SK-N-SH (cell line): ENCODE measurements at regions not wholly inside any gene's neighbourhood (a gene's known extent, or its start where the extent isn't known, plus 50 kb on each side); places are given as distances from the start of the nearest gene placed in this dataset.
"Not testable (repeated sequence)": the region's sequence is repeated elsewhere in the genome, so short reads cannot be mapped to it uniquely, and the experiment has no call there.

Source experiments
- CTCF ChIA-PET: fragments of 300-600, 350-600 bp; formaldehyde crosslinking; extraction: SDS; loops from one replicate; lab custom pipeline; 2021; lab: Yijun Ruan, JAX
- POLR2A ChIA-PET: fragments of 350-600 bp; sonication (Branson Sonifier 250); formaldehyde crosslinking; extraction: SDS; loops from one replicate; lab custom pipeline; 2020; ENCODE audit warnings: antibody characterized with exemption, inconsistent platforms; lab: Yijun Ruan, JAX
- DNase-seq: peaks from one replicate; pipeline ENCODE4 v3.0.0; 2012
- H2AFZ ChIP-seq: fragments of 200-600 bp; sonication (generic); 2 replicates; pipeline ENCODE4 v1.8.1; 2016; ENCODE audit warnings: antibody characterized with exemption, mild to moderate bottlenecking, low read depth
- H3F3A ChIP-seq: fragments of 200-600 bp; sonication (generic); replicated peaks from 2 replicates; pipeline ENCODE3; 2016; ENCODE audit warnings: antibody characterized with exemption, mild to moderate bottlenecking; ENCODE audit not compliant: insufficient read depth
- H3K27ac ChIP-seq, 2 experiments: fragments of 200-500 bp in 1 of 2; fragments of 200-600 bp in 1 of 2; sonication (Bioruptor generic) in 1 of 2; sonication (generic), shearing (Covaris generic) in 1 of 2; 2 replicates each; pipeline versions ENCODE4 v1.5.1 to v1.6.1; 2014 to 2016; ENCODE audit warnings: low read depth in 2 of 2, inconsistent platforms in 1 of 2, low read length in 1 of 2, mild to moderate bottlenecking in 1 of 2, mixed read lengths in 1 of 2
- H3K27me3 ChIP-seq: fragments of 200-600 bp; sonication (generic), shearing (Covaris generic); 2 replicates; pipeline ENCODE4 v1.6.1; 2016; ENCODE audit warnings: mixed run types; ENCODE audit not compliant: insufficient read depth
- H3K36me3 ChIP-seq, 2 experiments: fragments of 200-500 bp in 1 of 2; fragments of 200-600 bp in 1 of 2; sonication (Bioruptor generic) in 1 of 2; sonication (generic) in 1 of 2; replicated peaks in 1 of 2; 2 replicates each; pipeline versions ENCODE3 to v1.5.1; 2014 to 2016; ENCODE audit warnings: low read length in 1 of 2, mild to moderate bottlenecking in 1 of 2; ENCODE audit not compliant: insufficient read depth in 2 of 2, control insufficient read depth in 1 of 2
- H3K4me1 ChIP-seq, 2 experiments: fragments of 200-500 bp in 1 of 2; fragments of 200-600 bp in 1 of 2; sonication (Bioruptor generic) in 1 of 2; sonication (generic), shearing (Covaris generic) in 1 of 2; 2 replicates each; pipeline versions ENCODE4 v1.5.1 to v1.6.1; 2014 to 2016; ENCODE audit warnings: low read depth in 1 of 2, low read length in 1 of 2, mixed run types in 1 of 2; ENCODE audit not compliant: insufficient read depth in 2 of 2, control insufficient read depth in 1 of 2
- H3K4me2 ChIP-seq: fragments of 200-600 bp; sonication (generic), shearing (Covaris generic); 2 replicates; pipeline ENCODE4 v1.6.1; 2017; ENCODE audit warnings: mixed run types
- H3K4me3 ChIP-seq, 2 experiments: fragments of 200-500 bp in 1 of 2; fragments of 200-600 bp in 1 of 2; sonication (Bioruptor generic) in 1 of 2; sonication (generic), shearing (Covaris generic) in 1 of 2; 2 replicates each; pipeline versions ENCODE4 v1.5.1 to v1.8.1; 2014 to 2016; ENCODE audit warnings: low read depth in 2 of 2, inconsistent platforms in 1 of 2, low read length in 1 of 2, mild to moderate bottlenecking in 1 of 2, mixed read lengths in 1 of 2, moderate library complexity in 1 of 2
- H3K79me2 ChIP-seq: fragments of 200-600 bp; sonication (generic); 2 replicates; pipeline ENCODE4 v1.8.1; 2017; ENCODE audit warnings: mild to moderate bottlenecking; ENCODE audit not compliant: insufficient read depth
- H3K9ac ChIP-seq: fragments of 200-600 bp; sonication (generic); 2 replicates; pipeline ENCODE4 v1.6.1; 2017; ENCODE audit warnings: mixed run types
- H3K9me2 ChIP-seq: fragments of 200-600 bp; sonication (generic); 2 replicates; pipeline ENCODE4 v1.6.1; 2017; ENCODE audit warnings: mixed run types
- H3K9me3 ChIP-seq: fragments of 200-600 bp; sonication (generic); 2 replicates; pipeline ENCODE4 v1.6.1; 2017; ENCODE audit warnings: mixed run types, mild to moderate bottlenecking, moderate library complexity
- H4K20me1 ChIP-seq: fragments of 200-600 bp; sonication (generic); 2 replicates; pipeline ENCODE4 v1.6.1; 2017; ENCODE audit warnings: mild to moderate bottlenecking, mixed run types; ENCODE audit not compliant: insufficient read depth
- CHD2 ChIP-seq: fragments of 150-350 bp; IDR thresholded peaks from 2 replicates; pipeline ENCODE4 v1.6.1; 2018; ENCODE audit warnings: low read length; ENCODE audit not compliant: partially characterized antibody
- CTCF ChIP-seq: fragments of 200-600 bp; sonication (generic); IDR thresholded peaks from 2 replicates; pipeline ENCODE4 v1.6.1; 2017; ENCODE audit warnings: antibody characterized with exemption, mild to moderate bottlenecking, moderate library complexity
- ELF1 ChIP-seq: IDR thresholded peaks from 2 replicates; pipeline ENCODE4 v1.4.0; 2012
- EP300 ChIP-seq, 2 experiments: IDR thresholded peaks; 2 replicates each; pipeline versions ENCODE4 v1.4.0 to v1.6.1; 2012; ENCODE audit warnings: borderline replicate concordance in 1 of 2, low read depth in 1 of 2, low read length in 1 of 2
- GABPA ChIP-seq: IDR thresholded peaks from 2 replicates; pipeline ENCODE4 v1.4.0; 2012; ENCODE audit warnings: low read depth, mild to moderate bottlenecking
- GATA2 ChIP-seq: sonication (generic); formaldehyde crosslinking; IDR thresholded peaks from 2 replicates; pipeline ENCODE4 v1.5.0; 2020; ENCODE audit warnings: mild to moderate bottlenecking, missing genetic modification reagents
- JUND ChIP-seq: IDR thresholded peaks from 2 replicates; pipeline ENCODE4 v1.4.0; 2012
- MEF2A ChIP-seq: IDR thresholded peaks from 2 replicates; pipeline ENCODE4 v1.4.0; 2012; ENCODE audit warnings: low read depth, borderline replicate concordance
- NFIC ChIP-seq: IDR thresholded peaks from 2 replicates; pipeline ENCODE4 v1.4.0; 2012; ENCODE audit warnings: borderline replicate concordance
- RAD21 ChIP-seq: IDR thresholded peaks from 2 replicates; pipeline ENCODE4 v1.6.1; 2012; ENCODE audit warnings: mild to moderate bottlenecking, low read length
- RCOR1 ChIP-seq: fragments of 150-350 bp; IDR thresholded peaks from 2 replicates; pipeline ENCODE4 v1.6.1; 2017; ENCODE audit warnings: antibody characterized with exemption, low read length
- REST ChIP-seq: IDR thresholded peaks from 2 replicates; pipeline ENCODE4 v1.6.1; 2012; ENCODE audit warnings: mild to moderate bottlenecking, low read depth, low read length, moderate library complexity
- RFX5 ChIP-seq: IDR thresholded peaks from 2 replicates; pipeline ENCODE4 v1.6.1; 2012; ENCODE audit warnings: mild to moderate bottlenecking, improper control_type of control experiment, low read length
- SIN3A ChIP-seq: IDR thresholded peaks from 2 replicates; pipeline ENCODE4 v1.6.1; 2012; ENCODE audit warnings: low read depth, mild to moderate bottlenecking, low read length, moderate library complexity, borderline replicate concordance
- SMC3 ChIP-seq: IDR thresholded peaks from 2 replicates; pipeline ENCODE4 v1.6.1; 2012; ENCODE audit warnings: low read depth, low read length, improper control_type of control experiment
- TEAD4 ChIP-seq: IDR thresholded peaks from 2 replicates; pipeline ENCODE4 v1.4.0; 2012; ENCODE audit warnings: mild to moderate bottlenecking, borderline replicate concordance; ENCODE audit not compliant: insufficient read depth
- YY1 ChIP-seq: IDR thresholded peaks from 2 replicates; pipeline ENCODE4 v1.4.0; 2012; ENCODE audit warnings: low read depth, mild to moderate bottlenecking
- WGBS: methylation state at CpG from one replicate; pipeline ENCODE4 v1.1.6; 2017; ENCODE audit warnings: low lambda C conversion rate; 5-methylcytosine and 5-hydroxymethylcytosine counted together

GRCh38 chr1:208737161-208737560, 493.0 kb upstream of the PLXNA2 start:
- no peaks in the 10 kb centered on the region for H3K79me2 ChIP-seq
- no peak overlapping the region for H3K9ac ChIP-seq
- no peaks in the 10 kb centered on the region for H3K9me2 ChIP-seq
- H3K27ac ChIP-seq, result no peak overlapping the region
- H3K4me2 ChIP-seq, result no peak overlapping the region
- POLR2A ChIA-PET, result no interaction called here
- H3F3A ChIP-seq, result no peaks in the 10 kb centered on the region
- 48% methylated on average over 4 of the region's 4 CpGs for WGBS
- H3K36me3 ChIP-seq, result no peaks in the 10 kb centered on the region
- no peaks in the 10 kb centered on the region for H3K9me3 ChIP-seq
- no peak for DNase-seq
- peaks cover 0 to 12% of the 10 kb centered on the region in 2 experiments; a peak in 2 of 4 replicates for H3K4me1 ChIP-seq
- H4K20me1 ChIP-seq, result no peaks in the 10 kb centered on the region
- no peaks in the 10 kb centered on the region for H3K27me3 ChIP-seq
- TF ChIP-seq SMC3 (no peak), RCOR1 (no peak), REST (no peak), SIN3A (no peak), GATA2 (CRISPR knock-in tag) (no peak)
- CTCF ChIA-PET, result no interaction called here
- no peak overlapping the region for H2AFZ ChIP-seq
- no peak overlapping the region for H3K4me3 ChIP-seq

- WGBS, result 88% methylated on average over 4 of the region's 4 CpGs
- Histone ChIP-seq H3K4me1 (peaks cover 0 to 8% of the 10 kb centered on the region in 2 experiments; a peak in 2 of 4 replicates), H3K9ac (no peak overlapping the region), H3K4me2 (no peak overlapping the region), H3K9me2 (no peaks in the 10 kb centered on the region), H3K27me3 (no peaks in the 10 kb centered on the region), H3K79me2 (no peaks in the 10 kb centered on the region), H3K36me3 (no peaks in the 10 kb centered on the region), H3K9me3 (no peaks in the 10 kb centered on the region), H4K20me1 (no peaks in the 10 kb centered on the region), H3F3A (no peaks in the 10 kb centered on the region), H3K4me3 (no peak overlapping the region), H2AFZ (no peak overlapping the region), H3K27ac (no peak overlapping the region)
- TF ChIP-seq CTCF (no peak), CHD2 (no peak), RCOR1 (no peak), GABPA (no peak), JUND (no peak), NFIC (no peak), EP300 (IDR thresholded peaks at IDR 0.05; ENCODE audit: borderline replicate concordance in 1 of 2, low read depth in 1 of 2, low read length in 1 of 2) (no peak), RFX5 (no peak), ELF1 (no peak), TEAD4 (no peak), GATA2 (CRISPR knock-in tag) (no peak), MEF2A (no peak), RAD21 (no peak), YY1 (no peak)
- POLR2A ChIA-PET, result no interaction called here
- DNase-seq, result no peak
- CTCF ChIA-PET, result no interaction called here
These were observed 493.7 kb upstream of the PLXNA2 start for GRCh38 chr1:208737922-208738321.

GRCh38 chr1:208739636-208740035, 495.5 kb upstream of the PLXNA2 start:
- whole genome bisulfite sequencing, result 92% methylated on average over 5 of the region's 20 CpGs
- H4K20me1 ChIP-seq, H3K9me3 ChIP-seq, H3K36me3 ChIP-seq, H3K4me2 ChIP-seq, H3K4me3 ChIP-seq, H3K27ac ChIP-seq, H3F3A ChIP-seq, H3K27me3 ChIP-seq, POLR2A ChIA-PET, H2AFZ ChIP-seq, H3K79me2 ChIP-seq, H3K4me1 ChIP-seq, H3K9ac ChIP-seq, H3K9me2 ChIP-seq, DNase-seq: not testable (repeated sequence)
- CTCF ChIA-PET, result interaction anchor here (1.1 kb wide), 1 partner anchor 258 kb away, joined by 3 read pairs; no protein-coding TSS in a partner anchor
